ENCODE measurements at regions not wholly inside any gene's neighbourhood (a gene's known extent, or its start where the extent isn't known, plus 50 kb on each side); places are given as distances from the start of the nearest gene placed in this dataset.
A peak's percentile ranks its signal among the peaks of the same experiment; 100 is the strongest.

- TF ChIP-seq CTCF (conservative IDR thresholded peaks at IDR 0.05; ENCODE audit: control insufficient read depth, insufficient read depth, low read depth, low read length) = no peak
- peak; percentile 32 for DNase-seq (ENCODE audit: low read depth)
Observed at GRCh38 chr2:7857904-7858303, 824.0 kb upstream of the ID2 start.

DNA sequence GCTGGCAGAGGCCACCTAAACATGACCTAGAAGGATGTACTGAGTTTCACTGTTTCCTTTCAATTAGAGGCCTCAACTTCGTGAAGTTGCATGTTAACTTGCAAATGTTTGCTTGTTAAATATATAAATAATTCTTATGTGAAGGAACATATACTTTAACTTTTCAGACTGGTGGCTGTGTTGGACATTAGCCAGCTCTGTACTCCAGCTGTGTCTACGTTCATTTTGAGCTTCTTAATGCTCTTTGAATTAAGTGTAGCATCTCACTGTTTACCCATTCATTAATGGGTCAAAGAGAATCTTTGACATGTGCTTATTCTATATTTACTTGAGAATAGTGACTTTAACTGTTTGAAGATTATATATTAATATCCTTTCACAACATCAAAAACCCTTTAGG is 823.2 kb upstream of the ID2 start:
- no peak for TF ChIP-seq CTCF (conservative IDR thresholded peaks at IDR 0.05; ENCODE audit: control insufficient read depth, insufficient read depth, low read depth, low read length)
- no peak for DNase-seq (ENCODE audit: low read depth)
- no peak overlapping the region for H3K4me3 ChIP-seq (ENCODE audit: control insufficient read depth, low read depth, low read length)

More at GRCh38 chr2:7857904-7858303, 824.0 kb upstream of the ID2 start:
- H3K4me3 ChIP-seq (ENCODE audit: control insufficient read depth, low read depth, low read length) = no peak overlapping the region

DNA sequence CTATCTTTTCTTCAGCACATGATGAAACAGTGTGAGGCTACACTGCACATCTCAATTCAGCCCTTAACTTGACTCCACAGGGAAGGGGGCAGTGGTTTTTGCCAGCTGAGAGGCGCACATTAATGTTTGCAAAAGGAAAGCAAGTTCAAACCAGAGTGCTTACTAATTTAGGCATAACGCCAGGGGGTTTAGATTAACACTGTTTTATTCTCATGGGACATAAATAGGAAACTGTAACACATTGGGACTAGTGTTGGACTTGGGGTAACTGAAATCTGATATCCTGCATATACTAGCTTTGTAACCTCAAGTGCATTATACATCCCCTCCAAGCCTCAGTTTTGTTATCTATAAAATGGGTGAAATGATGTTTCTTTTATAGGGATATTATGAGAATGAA is 821.2 kb upstream of the ID2 start:
- no peak for TF ChIP-seq CTCF (conservative IDR thresholded peaks at IDR 0.05; ENCODE audit: control insufficient read depth, insufficient read depth, low read depth, low read length)
- peak; percentile 26 for DNase-seq (ENCODE audit: low read depth)
- H3K4me3 ChIP-seq (ENCODE audit: control insufficient read depth, low read depth, low read length) = no peak overlapping the region

DNA sequence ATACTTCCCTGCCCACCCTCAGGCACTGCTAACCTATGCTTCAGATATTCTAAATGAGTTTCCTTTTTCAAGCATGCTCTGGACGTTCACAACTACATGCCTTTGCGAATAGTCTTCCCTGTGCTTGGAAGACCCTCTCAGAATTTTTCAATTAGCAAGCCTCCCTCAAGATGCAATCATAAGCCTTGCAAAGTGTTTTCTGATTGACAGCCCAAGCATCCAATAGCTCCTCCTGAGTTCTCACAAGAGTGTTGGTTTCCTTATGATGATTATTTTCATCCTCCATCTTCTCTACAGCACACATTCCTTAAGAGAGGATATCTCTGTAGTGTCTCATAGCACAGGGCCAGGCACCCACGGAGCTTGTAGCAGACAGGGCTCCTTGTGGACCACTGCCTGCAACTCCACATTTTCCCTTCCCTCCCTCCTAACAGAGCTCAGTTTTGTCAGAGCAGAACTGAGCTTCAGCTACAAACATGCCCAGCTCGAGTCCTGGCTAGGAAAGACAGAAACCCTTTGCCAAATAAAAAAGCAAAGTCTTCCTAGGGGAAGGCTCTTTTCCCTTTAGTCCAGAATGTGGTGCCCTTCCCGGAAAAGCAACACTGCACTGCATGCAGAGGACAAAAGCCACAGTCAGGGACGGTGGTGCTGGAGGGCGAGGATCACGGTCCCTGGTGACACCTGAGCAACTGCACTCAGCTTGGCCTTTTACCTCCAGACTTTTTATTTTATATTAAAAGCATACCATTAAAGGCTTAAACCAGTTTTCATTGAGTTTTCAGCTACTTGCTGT is 819.8 kb upstream of the ID2 start:
- no peak overlapping the region for H3K4me3 ChIP-seq (ENCODE audit: control insufficient read depth, low read depth, low read length)
- no peak for DNase-seq (ENCODE audit: low read depth)
- TF ChIP-seq CTCF (conservative IDR thresholded peaks at IDR 0.05; ENCODE audit: control insufficient read depth, insufficient read depth, low read depth, low read length) = no peak

DNA sequence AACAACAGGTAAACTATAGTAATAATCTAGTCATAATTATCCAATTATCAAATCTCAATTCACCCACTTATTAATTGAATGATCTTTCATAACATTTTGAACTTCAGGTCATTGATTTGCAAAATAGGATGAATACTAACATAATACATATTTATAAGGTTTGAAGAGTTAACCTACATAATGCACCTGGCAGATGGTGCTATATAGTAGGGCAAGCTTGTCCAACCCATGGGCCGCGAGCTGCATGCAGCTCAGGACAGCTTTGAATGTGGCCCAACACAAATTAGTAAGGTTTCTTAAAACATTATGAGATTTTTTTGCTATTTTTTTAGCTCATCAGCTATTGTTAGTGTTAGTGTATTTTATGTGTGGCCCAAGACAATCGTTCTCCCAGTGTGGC is 815.8 kb upstream of the ID2 start:
- DNase-seq (ENCODE audit: low read depth) = no peak
- no peak overlapping the region for H3K4me3 ChIP-seq (ENCODE audit: control insufficient read depth, low read depth, low read length)
- no peak for TF ChIP-seq CTCF (conservative IDR thresholded peaks at IDR 0.05; ENCODE audit: control insufficient read depth, insufficient read depth, low read depth, low read length)

DNA sequence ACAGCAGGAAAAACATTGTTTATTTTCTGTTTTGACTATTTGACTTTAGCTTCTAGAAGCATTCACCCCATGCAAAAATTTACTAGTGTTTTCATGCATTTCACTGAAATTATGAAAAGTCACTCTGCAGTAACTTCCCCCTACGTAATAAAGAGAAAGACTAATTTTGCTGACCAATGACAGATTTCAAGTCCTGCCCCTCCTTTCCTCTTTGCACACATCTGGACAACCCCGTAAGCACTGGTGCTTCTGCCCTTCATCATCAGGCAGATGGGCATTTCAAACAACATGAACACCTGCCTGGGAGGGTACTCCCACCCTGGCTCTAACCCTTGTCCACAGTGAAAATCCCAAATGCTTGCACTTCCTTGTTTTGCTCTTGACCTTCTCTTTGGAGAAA is 815.0 kb upstream of the ID2 start:
- no peak for DNase-seq (ENCODE audit: low read depth)
- no peak overlapping the region for H3K4me3 ChIP-seq (ENCODE audit: control insufficient read depth, low read depth, low read length)
- no peak for TF ChIP-seq CTCF (conservative IDR thresholded peaks at IDR 0.05; ENCODE audit: control insufficient read depth, insufficient read depth, low read depth, low read length)

Data from fibroblast of mammary gland (primary cell).